H1 (cell line): ENCODE measurements at regions not wholly inside any gene's neighbourhood (a gene's known extent, or its start where the extent isn't known, plus 50 kb on each side); places are given as distances from the start of the nearest gene placed in this dataset.

Experiments used
- MAFK ChIP-seq: IDR thresholded peaks from 2 replicates; pipeline ENCODE4 v1.6.1; 2012; ENCODE audit warnings: low read depth, mild to moderate bottlenecking, improper control_type of control experiment, low read length
- RXRA ChIP-seq: IDR thresholded peaks from 2 replicates; pipeline ENCODE4 v1.6.1; 2011; ENCODE audit warnings: low read depth, mild to moderate bottlenecking, low read length, moderate library complexity; ENCODE audit not compliant: insufficient read depth
- TF ChIP-seq, protein P1 (sequence below): fragments of 300-600 bp; sonication (generic); IDR thresholded peaks from 2 replicates; pipeline ENCODE4 v1.7.1; 2012; ENCODE audit warnings: low read length, moderate library complexity, mild to moderate bottlenecking, inconsistent platforms; ENCODE audit not compliant: insufficient replicate concordance
- TF ChIP-seq, protein P2 (sequence below): IDR thresholded peaks from 2 replicates; pipeline ENCODE4 v1.6.1; 2011; ENCODE audit warnings: low read length, improper control_type of control experiment

- TF ChIP-seq, protein P1, sequence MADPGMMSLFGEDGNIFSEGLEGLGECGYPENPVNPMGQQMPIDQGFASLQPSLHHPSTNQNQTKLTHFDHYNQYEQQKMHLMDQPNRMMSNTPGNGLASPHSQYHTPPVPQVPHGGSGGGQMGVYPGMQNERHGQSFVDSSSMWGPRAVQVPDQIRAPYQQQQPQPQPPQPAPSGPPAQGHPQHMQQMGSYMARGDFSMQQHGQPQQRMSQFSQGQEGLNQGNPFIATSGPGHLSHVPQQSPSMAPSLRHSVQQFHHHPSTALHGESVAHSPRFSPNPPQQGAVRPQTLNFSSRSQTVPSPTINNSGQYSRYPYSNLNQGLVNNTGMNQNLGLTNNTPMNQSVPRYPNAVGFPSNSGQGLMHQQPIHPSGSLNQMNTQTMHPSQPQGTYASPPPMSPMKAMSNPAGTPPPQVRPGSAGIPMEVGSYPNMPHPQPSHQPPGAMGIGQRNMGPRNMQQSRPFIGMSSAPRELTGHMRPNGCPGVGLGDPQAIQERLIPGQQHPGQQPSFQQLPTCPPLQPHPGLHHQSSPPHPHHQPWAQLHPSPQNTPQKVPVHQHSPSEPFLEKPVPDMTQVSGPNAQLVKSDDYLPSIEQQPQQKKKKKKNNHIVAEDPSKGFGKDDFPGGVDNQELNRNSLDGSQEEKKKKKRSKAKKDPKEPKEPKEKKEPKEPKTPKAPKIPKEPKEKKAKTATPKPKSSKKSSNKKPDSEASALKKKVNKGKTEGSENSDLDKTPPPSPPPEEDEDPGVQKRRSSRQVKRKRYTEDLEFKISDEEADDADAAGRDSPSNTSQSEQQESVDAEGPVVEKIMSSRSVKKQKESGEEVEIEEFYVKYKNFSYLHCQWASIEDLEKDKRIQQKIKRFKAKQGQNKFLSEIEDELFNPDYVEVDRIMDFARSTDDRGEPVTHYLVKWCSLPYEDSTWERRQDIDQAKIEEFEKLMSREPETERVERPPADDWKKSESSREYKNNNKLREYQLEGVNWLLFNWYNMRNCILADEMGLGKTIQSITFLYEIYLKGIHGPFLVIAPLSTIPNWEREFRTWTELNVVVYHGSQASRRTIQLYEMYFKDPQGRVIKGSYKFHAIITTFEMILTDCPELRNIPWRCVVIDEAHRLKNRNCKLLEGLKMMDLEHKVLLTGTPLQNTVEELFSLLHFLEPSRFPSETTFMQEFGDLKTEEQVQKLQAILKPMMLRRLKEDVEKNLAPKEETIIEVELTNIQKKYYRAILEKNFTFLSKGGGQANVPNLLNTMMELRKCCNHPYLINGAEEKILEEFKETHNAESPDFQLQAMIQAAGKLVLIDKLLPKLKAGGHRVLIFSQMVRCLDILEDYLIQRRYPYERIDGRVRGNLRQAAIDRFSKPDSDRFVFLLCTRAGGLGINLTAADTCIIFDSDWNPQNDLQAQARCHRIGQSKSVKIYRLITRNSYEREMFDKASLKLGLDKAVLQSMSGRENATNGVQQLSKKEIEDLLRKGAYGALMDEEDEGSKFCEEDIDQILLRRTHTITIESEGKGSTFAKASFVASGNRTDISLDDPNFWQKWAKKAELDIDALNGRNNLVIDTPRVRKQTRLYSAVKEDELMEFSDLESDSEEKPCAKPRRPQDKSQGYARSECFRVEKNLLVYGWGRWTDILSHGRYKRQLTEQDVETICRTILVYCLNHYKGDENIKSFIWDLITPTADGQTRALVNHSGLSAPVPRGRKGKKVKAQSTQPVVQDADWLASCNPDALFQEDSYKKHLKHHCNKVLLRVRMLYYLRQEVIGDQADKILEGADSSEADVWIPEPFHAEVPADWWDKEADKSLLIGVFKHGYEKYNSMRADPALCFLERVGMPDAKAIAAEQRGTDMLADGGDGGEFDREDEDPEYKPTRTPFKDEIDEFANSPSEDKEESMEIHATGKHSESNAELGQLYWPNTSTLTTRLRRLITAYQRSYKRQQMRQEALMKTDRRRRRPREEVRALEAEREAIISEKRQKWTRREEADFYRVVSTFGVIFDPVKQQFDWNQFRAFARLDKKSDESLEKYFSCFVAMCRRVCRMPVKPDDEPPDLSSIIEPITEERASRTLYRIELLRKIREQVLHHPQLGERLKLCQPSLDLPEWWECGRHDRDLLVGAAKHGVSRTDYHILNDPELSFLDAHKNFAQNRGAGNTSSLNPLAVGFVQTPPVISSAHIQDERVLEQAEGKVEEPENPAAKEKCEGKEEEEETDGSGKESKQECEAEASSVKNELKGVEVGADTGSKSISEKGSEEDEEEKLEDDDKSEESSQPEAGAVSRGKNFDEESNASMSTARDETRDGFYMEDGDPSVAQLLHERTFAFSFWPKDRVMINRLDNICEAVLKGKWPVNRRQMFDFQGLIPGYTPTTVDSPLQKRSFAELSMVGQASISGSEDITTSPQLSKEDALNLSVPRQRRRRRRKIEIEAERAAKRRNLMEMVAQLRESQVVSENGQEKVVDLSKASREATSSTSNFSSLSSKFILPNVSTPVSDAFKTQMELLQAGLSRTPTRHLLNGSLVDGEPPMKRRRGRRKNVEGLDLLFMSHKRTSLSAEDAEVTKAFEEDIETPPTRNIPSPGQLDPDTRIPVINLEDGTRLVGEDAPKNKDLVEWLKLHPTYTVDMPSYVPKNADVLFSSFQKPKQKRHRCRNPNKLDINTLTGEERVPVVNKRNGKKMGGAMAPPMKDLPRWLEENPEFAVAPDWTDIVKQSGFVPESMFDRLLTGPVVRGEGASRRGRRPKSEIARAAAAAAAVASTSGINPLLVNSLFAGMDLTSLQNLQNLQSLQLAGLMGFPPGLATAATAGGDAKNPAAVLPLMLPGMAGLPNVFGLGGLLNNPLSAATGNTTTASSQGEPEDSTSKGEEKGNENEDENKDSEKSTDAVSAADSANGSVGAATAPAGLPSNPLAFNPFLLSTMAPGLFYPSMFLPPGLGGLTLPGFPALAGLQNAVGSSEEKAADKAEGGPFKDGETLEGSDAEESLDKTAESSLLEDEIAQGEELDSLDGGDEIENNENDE = no peak
- no peak for TF ChIP-seq MAFK
- TF ChIP-seq, protein P2, sequence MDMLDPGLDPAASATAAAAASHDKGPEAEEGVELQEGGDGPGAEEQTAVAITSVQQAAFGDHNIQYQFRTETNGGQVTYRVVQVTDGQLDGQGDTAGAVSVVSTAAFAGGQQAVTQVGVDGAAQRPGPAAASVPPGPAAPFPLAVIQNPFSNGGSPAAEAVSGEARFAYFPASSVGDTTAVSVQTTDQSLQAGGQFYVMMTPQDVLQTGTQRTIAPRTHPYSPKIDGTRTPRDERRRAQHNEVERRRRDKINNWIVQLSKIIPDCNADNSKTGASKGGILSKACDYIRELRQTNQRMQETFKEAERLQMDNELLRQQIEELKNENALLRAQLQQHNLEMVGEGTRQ = no peak
- TF ChIP-seq RXRA = no peak
These were observed 122.9 kb upstream of the DAB1 start (continued) for GRCh38 chr1:57546549-57547330.
